HepG2 (cell line): ENCODE measurements at regions not wholly inside any gene's neighbourhood (a gene's known extent, or its start where the extent isn't known, plus 50 kb on each side); places are given as distances from the start of the nearest gene placed in this dataset.

Experiments used
- ATAC-seq: fragments of 200-7000 bp; cut with Tn5 transposase; 3 replicates; pipeline ENCODE4 v1.9.1; 2020; ENCODE audit warnings: mild to moderate bottlenecking, moderate library complexity
- BruUV-seq: library from RNA; stranded (reverse); fragments of 400-500 nt; replicated peaks from 2 replicates; lab custom pipeline; 2021; lab: Mats Ljungman, UMichigan
- CTCF ChIA-PET: fragments of 300-600 bp; formaldehyde crosslinking; extraction: SDS; loops from one replicate; lab custom pipeline; 2021; ENCODE audit warnings: low total read pairs, inconsistent platforms, low intra/inter-chr PET ratio; lab: Yijun Ruan, JAX
- POLR2A ChIA-PET: fragments of 350-600 bp; sonication (Branson Sonifier 250); formaldehyde crosslinking; loops from one replicate; lab custom pipeline; 2020; ENCODE audit warnings: antibody characterized with exemption, inconsistent platforms; lab: Yijun Ruan, JAX
- DNase-seq: peaks from one replicate; pipeline ENCODE4 v3.0.0-alpha.2; 2015; ENCODE audit warnings: low spot score
- FAIRE-seq: peaks from 3 replicates; lab custom pipeline; 2011; peaks lifted over from hg19 to GRCh38; lab: Jason Lieb, UNC
- H2AFZ ChIP-seq: one replicate; pipeline ENCODE4 v1.6.1; 2011; ENCODE audit warnings: low read length, inconsistent platforms
- H3K27ac ChIP-seq: fragments of 300-600 bp; 3 replicates; pipeline ENCODE4 v1.8.0; 2011; ENCODE audit warnings: mixed run types, mild to moderate bottlenecking, mixed read lengths, low read length, inconsistent platforms; ENCODE audit not compliant: insufficient read depth; ENCODE audit errors: extremely low read length
- H3K27me3 ChIP-seq, 2 experiments: fragments of 200-600 bp in 1 of 2; 2 replicates in 1 of 2; 3 replicates in 1 of 2; pipeline versions ENCODE4 v1.6.0 to v1.8.0; 2011; ENCODE audit warnings: low read length in 2 of 2, mild to moderate bottlenecking in 2 of 2, moderate library complexity in 2 of 2, inconsistent platforms in 1 of 2; ENCODE audit not compliant: insufficient read depth in 2 of 2, control insufficient read depth in 1 of 2
- H3K36me3 ChIP-seq, 2 experiments: fragments of 200-600 bp in 1 of 2; replicated peaks in 1 of 2; 2 replicates in 1 of 2; 3 replicates in 1 of 2; pipeline versions ENCODE4 v1.5.1 to v1.8.0; 2011; ENCODE audit warnings: low read length in 2 of 2, inconsistent platforms in 1 of 2; ENCODE audit not compliant: insufficient read depth in 2 of 2, control insufficient read depth in 1 of 2
- H3K4me1 ChIP-seq: 2 replicates; pipeline ENCODE4 v1.5.1; 2012; ENCODE audit warnings: low read length, inconsistent platforms; ENCODE audit not compliant: insufficient read depth
- H3K4me2 ChIP-seq: 2 replicates; pipeline ENCODE4 v1.6.0; 2011; ENCODE audit warnings: low read depth, low read length, inconsistent platforms
- H3K4me3 ChIP-seq, 3 experiments: fragments of 200-600 bp in 1 of 3; sonication (generic), shearing (Covaris generic) in 1 of 3; replicated peaks in 1 of 3; 2 replicates each; pipeline ENCODE4 v1.5.1; 2011 to 2016; ENCODE audit warnings: low read length in 3 of 3, inconsistent platforms in 2 of 3, low read depth in 2 of 3, mild to moderate bottlenecking in 2 of 3, control low read depth in 1 of 3, mixed read lengths in 1 of 3; ENCODE audit not compliant: insufficient read depth in 1 of 3
- H3K79me2 ChIP-seq: one replicate; pipeline ENCODE4 v1.6.1; 2011; ENCODE audit warnings: low read length, inconsistent platforms; ENCODE audit not compliant: insufficient read depth
- H3K9ac ChIP-seq: 2 replicates; pipeline ENCODE4 v1.6.0; 2011; ENCODE audit warnings: mild to moderate bottlenecking, low read depth, low read length, inconsistent platforms; ENCODE audit not compliant: insufficient read depth
- H3K9me3 ChIP-seq: 2 replicates; pipeline ENCODE4 v1.5.1; 2012; ENCODE audit warnings: mild to moderate bottlenecking, low read length
- H4K20me1 ChIP-seq: 2 replicates; pipeline ENCODE4 v1.6.0; 2011; ENCODE audit warnings: inconsistent platforms, mild to moderate bottlenecking, low read length, moderate library complexity; ENCODE audit not compliant: insufficient read depth
- ELF3 ChIP-seq: IDR thresholded peaks from 2 replicates; pipeline ENCODE4 v1.6.1; 2016; ENCODE audit warnings: missing genetic modification reagents, missing compliant biosample characterization
- HNRNPH1 ChIP-seq: fragments of 200-400 bp; formaldehyde crosslinking; optimal IDR thresholded peaks from 2 replicates; pipeline ENCODE3; 2017; ENCODE audit warnings: mild to moderate bottlenecking, low read depth, low read length
- SETDB1 ChIP-seq: sonication (generic); formaldehyde crosslinking; IDR thresholded peaks from 2 replicates; pipeline ENCODE4 v1.5.1; 2020; ENCODE audit warnings: missing genetic modification reagents, mild to moderate bottlenecking, borderline replicate concordance
- SNAPC2 ChIP-seq: sonication (generic); formaldehyde crosslinking; IDR thresholded peaks from 2 replicates; pipeline ENCODE4 v1.8.1; 2022; ENCODE audit warnings: mild to moderate bottlenecking, missing genetic modification reagents
- SRY ChIP-seq: sonication (generic); formaldehyde crosslinking; IDR thresholded peaks from 2 replicates; pipeline ENCODE4 v1.8.0; 2022; ENCODE audit warnings: mild to moderate bottlenecking, missing genetic modification reagents
- STAT5B ChIP-seq: sonication (generic); formaldehyde crosslinking; IDR thresholded peaks from 2 replicates; pipeline ENCODE4 v1.4.0; 2020; ENCODE audit warnings: missing genetic modification reagents
- TBX3 ChIP-seq: fragments of 450-650 bp; IDR thresholded peaks from 2 replicates; pipeline ENCODE4 v1.6.1; 2017; ENCODE audit warnings: antibody characterized with exemption, mild to moderate bottlenecking, inconsistent platforms, borderline replicate concordance
- ZBTB25 ChIP-seq: IDR thresholded peaks from 2 replicates; pipeline ENCODE4 v1.6.1; 2018; ENCODE audit warnings: missing genetic modification reagents
- ZKSCAN5 ChIP-seq: sonication (generic); formaldehyde crosslinking; IDR thresholded peaks from 2 replicates; pipeline ENCODE4 v1.5.1; 2020; ENCODE audit warnings: mild to moderate bottlenecking, missing genetic modification reagents
- ZNF331 ChIP-seq: sonication (generic); formaldehyde crosslinking; IDR thresholded peaks from 2 replicates; pipeline ENCODE4 v1.4.0; 2020; ENCODE audit warnings: missing genetic modification reagents
- ZNF607 ChIP-seq: sonication (generic); formaldehyde crosslinking; IDR thresholded peaks from 2 replicates; pipeline ENCODE4 v1.5.1; 2020; ENCODE audit warnings: missing genetic modification reagents, mild to moderate bottlenecking, borderline replicate concordance
- ZSCAN20 ChIP-seq: sonication (generic); formaldehyde crosslinking; IDR thresholded peaks from 2 replicates; pipeline ENCODE4 v1.4.0; 2020; ENCODE audit warnings: missing genetic modification reagents, mild to moderate bottlenecking, borderline replicate concordance
- WGBS: methylation state at CpG from one replicate; pipeline ENCODE4 v1.1.6; 2017; ENCODE audit warnings: low lambda C conversion rate; 5-methylcytosine and 5-hydroxymethylcytosine counted together
- in situ Hi-C: cut with HindIII; loops from 2 replicates; pipeline ENCODE4 v1.10.0; 2017; ENCODE audit warnings: low pct_unique_long_range_greater_than_20kb; ENCODE audit not compliant: extremely low pct_ligation_motif_present
- intact Hi-C: fragments of 100-400 bp; cut with micrococcal nuclease; formaldehyde crosslinking; loops from one replicate; pipeline ENCODE4 v1.10.0; 2022; ENCODE audit not compliant: unreplicated experiment
- TF ChIP-seq, protein P1 (sequence below): conservative IDR thresholded peaks from 2 replicates; pipeline ENCODE4 v1.6.1; 2018; ENCODE audit warnings: missing genetic modification reagents
- TF ChIP-seq, protein P2 (sequence below): sonication (generic); formaldehyde crosslinking; IDR thresholded peaks from 2 replicates; pipeline ENCODE4 v1.8.0; 2023; ENCODE audit warnings: mild to moderate bottlenecking, missing genetic modification reagents
- TF ChIP-seq, protein P3 (sequence below), 2 experiments: sonication (generic) in 1 of 2; formaldehyde crosslinking in 1 of 2; IDR thresholded peaks; 2 replicates each; pipeline versions ENCODE4 v1.5.1 to v1.6.1; 2011 to 2020; ENCODE audit warnings: borderline replicate concordance in 1 of 2, low read depth in 1 of 2, low read length in 1 of 2, mild to moderate bottlenecking in 1 of 2, missing genetic modification reagents in 1 of 2, moderate library complexity in 1 of 2

DNA sequence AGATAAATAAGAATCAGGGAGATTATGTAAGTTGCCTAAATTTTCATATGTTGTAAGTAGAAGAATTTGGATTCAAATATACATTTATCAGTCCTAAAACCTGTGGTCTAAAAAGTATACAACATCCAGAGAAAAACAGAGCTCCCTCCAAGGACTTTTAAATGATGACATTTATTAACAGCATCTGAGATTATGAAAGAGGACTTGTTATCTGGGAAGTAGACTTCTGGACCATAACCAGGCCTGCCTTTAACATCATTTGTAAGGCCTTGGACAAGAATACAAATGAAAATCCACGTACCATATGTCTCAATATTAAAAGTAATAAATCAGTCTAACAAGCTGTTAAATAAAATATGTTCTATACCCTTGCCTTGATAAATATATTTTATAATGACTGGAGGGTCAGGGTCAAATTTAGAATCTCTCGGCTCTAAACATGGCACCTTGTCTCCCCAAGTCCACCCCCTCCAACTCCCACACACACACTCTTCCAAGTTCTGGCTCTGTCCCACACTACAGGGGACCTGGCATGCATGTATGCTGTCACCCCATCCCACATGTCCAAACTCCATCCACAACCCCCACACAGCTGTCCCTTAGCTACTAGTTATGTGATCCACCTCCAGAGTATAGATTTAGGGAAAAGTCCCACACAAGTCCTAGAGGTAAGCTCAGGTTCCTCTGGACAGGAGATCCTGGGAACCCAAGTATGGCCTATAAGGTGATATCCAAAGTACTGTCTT is 382.6 kb downstream of the CDH2 start:
- no peaks in the 10 kb centered on the region for H3K9me3 ChIP-seq
- POLR2A ChIA-PET = no interaction called here
- no peak overlapping the region for H3K9ac ChIP-seq
- no peaks in the 10 kb centered on the region for H3K36me3 ChIP-seq
- H3K4me2 ChIP-seq = no peak overlapping the region
- WGBS = 45% methylated on average over 2 of the region's 2 CpGs
- H3K4me3 ChIP-seq = no peak overlapping the region
- H2AFZ ChIP-seq = no peak overlapping the region
- H3K4me1 ChIP-seq = no peaks in the 10 kb centered on the region
- intact Hi-C loops = no loop called here
- no peak for DNase-seq
- no peak for TF ChIP-seq SNAPC2
- TF ChIP-seq ZKSCAN5 (CRISPR knock-in tag) = no peak
- no peak for TF ChIP-seq SETDB1 (CRISPR knock-in tag)
- no peak for TF ChIP-seq ZNF607 (CRISPR knock-in tag)
- TF ChIP-seq ZSCAN20 (CRISPR knock-in tag) = no peak
- TF ChIP-seq ZNF331 = no peak
- TF ChIP-seq SRY (CRISPR knock-in tag) = no peak
- TF ChIP-seq, protein P1, sequence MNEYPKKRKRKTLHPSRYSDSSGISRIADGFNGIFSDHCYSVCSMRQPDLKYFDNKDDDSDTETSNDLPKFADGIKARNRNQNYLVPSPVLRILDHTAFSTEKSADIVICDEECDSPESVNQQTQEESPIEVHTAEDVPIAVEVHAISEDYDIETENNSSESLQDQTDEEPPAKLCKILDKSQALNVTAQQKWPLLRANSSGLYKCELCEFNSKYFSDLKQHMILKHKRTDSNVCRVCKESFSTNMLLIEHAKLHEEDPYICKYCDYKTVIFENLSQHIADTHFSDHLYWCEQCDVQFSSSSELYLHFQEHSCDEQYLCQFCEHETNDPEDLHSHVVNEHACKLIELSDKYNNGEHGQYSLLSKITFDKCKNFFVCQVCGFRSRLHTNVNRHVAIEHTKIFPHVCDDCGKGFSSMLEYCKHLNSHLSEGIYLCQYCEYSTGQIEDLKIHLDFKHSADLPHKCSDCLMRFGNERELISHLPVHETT (CRISPR knock-in tag) = no peak
- no peak for TF ChIP-seq STAT5B (CRISPR knock-in tag)
- TF ChIP-seq TBX3 = no peak
- TF ChIP-seq, protein P2, sequence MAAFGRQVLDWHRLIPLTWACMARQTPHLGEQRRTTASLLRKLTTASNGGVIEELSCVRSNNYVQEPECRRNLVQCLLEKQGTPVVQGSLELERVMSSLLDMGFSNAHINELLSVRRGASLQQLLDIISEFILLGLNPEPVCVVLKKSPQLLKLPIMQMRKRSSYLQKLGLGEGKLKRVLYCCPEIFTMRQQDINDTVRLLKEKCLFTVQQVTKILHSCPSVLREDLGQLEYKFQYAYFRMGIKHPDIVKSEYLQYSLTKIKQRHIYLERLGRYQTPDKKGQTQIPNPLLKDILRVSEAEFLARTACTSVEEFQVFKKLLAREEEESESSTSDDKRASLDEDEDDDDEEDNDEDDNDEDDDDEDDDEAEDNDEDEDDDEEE (CRISPR knock-in tag) = no peak
- TF ChIP-seq ZBTB25 (CRISPR knock-in tag) = no peak
- no peak for TF ChIP-seq ELF3 (CRISPR knock-in tag)
- no peak for TF ChIP-seq HNRNPH1
- TF ChIP-seq, protein P3, sequence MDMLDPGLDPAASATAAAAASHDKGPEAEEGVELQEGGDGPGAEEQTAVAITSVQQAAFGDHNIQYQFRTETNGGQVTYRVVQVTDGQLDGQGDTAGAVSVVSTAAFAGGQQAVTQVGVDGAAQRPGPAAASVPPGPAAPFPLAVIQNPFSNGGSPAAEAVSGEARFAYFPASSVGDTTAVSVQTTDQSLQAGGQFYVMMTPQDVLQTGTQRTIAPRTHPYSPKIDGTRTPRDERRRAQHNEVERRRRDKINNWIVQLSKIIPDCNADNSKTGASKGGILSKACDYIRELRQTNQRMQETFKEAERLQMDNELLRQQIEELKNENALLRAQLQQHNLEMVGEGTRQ (IDR thresholded peaks at IDR 0.05; ENCODE audit: low read depth, low read length) = no peak
- TF ChIP-seq, protein P3 (CRISPR knock-in tag; IDR thresholded peaks at IDR 0.05; ENCODE audit: borderline replicate concordance) = no peak
- BruUV-seq = no TSS peak
- in situ Hi-C loops = loop anchor here (25.0 kb wide), 1 partner anchor 393 kb away; the partner anchor contains the start of gene CDH2
- CTCF ChIA-PET = no interaction called here
- no peak for FAIRE-seq
- H3K79me2 ChIP-seq = no peaks in the 10 kb centered on the region
- no peak for ATAC-seq
- no peak overlapping the region for H3K27ac ChIP-seq
- no peaks in the 10 kb centered on the region for H4K20me1 ChIP-seq
- H3K27me3 ChIP-seq = no peaks in the 10 kb centered on the region
